ENCODE measurements at regions not wholly inside any gene's neighbourhood (a gene's known extent, or its start where the extent isn't known, plus 50 kb on each side); places are given as distances from the start of the nearest gene placed in this dataset.
"Not testable (repeated sequence)": the region's sequence is repeated elsewhere in the genome, so short reads cannot be mapped to it uniquely, and the experiment has no call there.

GRCh38 chr4:126489826-126490463 lies 1142.8 kb upstream of the INTU start:
- Mint-ChIP-seq H3K27me3 (no peaks in the 10 kb centered on the region), H3K27ac (no peak overlapping the region), H3K4me1 (no peaks in the 10 kb centered on the region), H3K36me3 (no peaks in the 10 kb centered on the region), H3K4me3 (no peak overlapping the region), H3K9me3 (no peaks in the 10 kb centered on the region)

- H3K27me3 Mint-ChIP-seq: no peaks in the 10 kb centered on the region
- H3K4me3 Mint-ChIP-seq: no peak overlapping the region
- no peak overlapping the region for H3K27ac Mint-ChIP-seq
- H3K9me3 Mint-ChIP-seq: no peaks in the 10 kb centered on the region
- H3K4me1 Mint-ChIP-seq: no peaks in the 10 kb centered on the region
- H3K36me3 Mint-ChIP-seq: no peaks in the 10 kb centered on the region
Measured at GRCh38 chr4:126495163-126495752, 1137.5 kb upstream of the INTU start.

GRCh38 chr4:126512979-126513378 lies 1119.8 kb upstream of the INTU start:
- Mint-ChIP-seq H3K36me3 (no peaks in the 10 kb centered on the region), H3K4me1 (no peaks in the 10 kb centered on the region), H3K4me3 (no peak overlapping the region), H3K9me3 (peaks cover 6% of the 10 kb centered on the region), H3K27ac (no peak overlapping the region), H3K27me3 (no peaks in the 10 kb centered on the region)

GRCh38 chr4:126513596-126513995 lies 1119.2 kb upstream of the INTU start:
- no peaks in the 10 kb centered on the region for H3K4me1 Mint-ChIP-seq
- H3K27ac Mint-ChIP-seq: no peak overlapping the region
- H3K27me3 Mint-ChIP-seq: no peaks in the 10 kb centered on the region
- peaks cover 6% of the 10 kb centered on the region for H3K9me3 Mint-ChIP-seq
- no peaks in the 10 kb centered on the region for H3K36me3 Mint-ChIP-seq
- no peak overlapping the region for H3K4me3 Mint-ChIP-seq

- no peaks in the 10 kb centered on the region for H3K9me3 Mint-ChIP-seq
- no peaks in the 10 kb centered on the region for H3K4me1 Mint-ChIP-seq
- no peaks in the 10 kb centered on the region for H3K27me3 Mint-ChIP-seq
- H3K36me3 Mint-ChIP-seq: no peaks in the 10 kb centered on the region
- H3K4me3 Mint-ChIP-seq: no peak overlapping the region
- H3K27ac Mint-ChIP-seq: no peak overlapping the region
Measured at GRCh38 chr4:126520731-126521130, 1112.0 kb upstream of the INTU start.

- not testable (repeated sequence) for H3K4me1 Mint-ChIP-seq, H3K27me3 Mint-ChIP-seq, H3K36me3 Mint-ChIP-seq, H3K4me3 Mint-ChIP-seq, H3K27ac Mint-ChIP-seq, H3K9me3 Mint-ChIP-seq
Measured at GRCh38 chr4:126525400-126525799, 1107.4 kb upstream of the INTU start.

GRCh38 chr4:126526335-126526734 lies 1106.4 kb upstream of the INTU start:
- Mint-ChIP-seq H3K4me3 (no peak overlapping the region), H3K36me3 (no peaks in the 10 kb centered on the region), H3K9me3 (no peaks in the 10 kb centered on the region)

GRCh38 chr4:126529997-126530396 lies 1102.8 kb upstream of the INTU start:
- Mint-ChIP-seq H3K27me3 (no peaks in the 10 kb centered on the region), H3K4me3 (no peak overlapping the region)

More at GRCh38 chr4:126526335-126526734, 1106.4 kb upstream of the INTU start:
- H3K4me1 Mint-ChIP-seq: no peaks in the 10 kb centered on the region
- no peak overlapping the region for H3K27ac Mint-ChIP-seq
- no peaks in the 10 kb centered on the region for H3K27me3 Mint-ChIP-seq

GRCh38 chr4:126530996-126531585 lies 1101.7 kb upstream of the INTU start:
- no peaks in the 10 kb centered on the region for H3K4me1 Mint-ChIP-seq
- H3K27ac Mint-ChIP-seq: no peak overlapping the region
- no peak overlapping the region for H3K4me3 Mint-ChIP-seq
- no peaks in the 10 kb centered on the region for H3K9me3 Mint-ChIP-seq
- H3K36me3 Mint-ChIP-seq: no peaks in the 10 kb centered on the region
- H3K27me3 Mint-ChIP-seq: no peaks in the 10 kb centered on the region

More at GRCh38 chr4:126529997-126530396, 1102.8 kb upstream of the INTU start:
- no peaks in the 10 kb centered on the region for H3K4me1 Mint-ChIP-seq
- H3K27ac Mint-ChIP-seq: no peak overlapping the region
- no peaks in the 10 kb centered on the region for H3K36me3 Mint-ChIP-seq
- no peaks in the 10 kb centered on the region for H3K9me3 Mint-ChIP-seq

- H3K36me3 Mint-ChIP-seq: no peaks in the 10 kb centered on the region
- no peak overlapping the region for H3K27ac Mint-ChIP-seq
- H3K4me3 Mint-ChIP-seq: no peak overlapping the region
- H3K9me3 Mint-ChIP-seq: no peaks in the 10 kb centered on the region
- H3K4me1 Mint-ChIP-seq: no peaks in the 10 kb centered on the region
- H3K27me3 Mint-ChIP-seq: no peaks in the 10 kb centered on the region
Measured at GRCh38 chr4:126532527-126532926, 1100.2 kb upstream of the INTU start.

GRCh38 chr4:126533146-126533805 lies 1099.5 kb upstream of the INTU start:
- H3K36me3 Mint-ChIP-seq: no peaks in the 10 kb centered on the region
- no peak overlapping the region for H3K4me3 Mint-ChIP-seq
- no peaks in the 10 kb centered on the region for H3K27me3 Mint-ChIP-seq
- no peak overlapping the region for H3K27ac Mint-ChIP-seq
- no peaks in the 10 kb centered on the region for H3K4me1 Mint-ChIP-seq
- H3K9me3 Mint-ChIP-seq: no peaks in the 10 kb centered on the region

GRCh38 chr4:126539771-126540170 lies 1093.0 kb upstream of the INTU start:
- Mint-ChIP-seq H3K36me3 (no peaks in the 10 kb centered on the region), H3K27me3 (no peaks in the 10 kb centered on the region), H3K27ac (no peak overlapping the region), H3K9me3 (no peaks in the 10 kb centered on the region), H3K4me3 (no peak overlapping the region), H3K4me1 (no peaks in the 10 kb centered on the region)

- Mint-ChIP-seq H3K27me3 (no peaks in the 10 kb centered on the region), H3K9me3 (no peaks in the 10 kb centered on the region), H3K4me3 (no peak overlapping the region), H3K27ac (no peak overlapping the region), H3K36me3 (no peaks in the 10 kb centered on the region), H3K4me1 (no peaks in the 10 kb centered on the region)
Measured at GRCh38 chr4:126541820-126542219, 1090.9 kb upstream of the INTU start.

GRCh38 chr4:126544276-126544675 lies 1088.5 kb upstream of the INTU start:
- Mint-ChIP-seq H3K4me1 (no peaks in the 10 kb centered on the region), H3K4me3 (no peak overlapping the region), H3K36me3 (no peaks in the 10 kb centered on the region), H3K27ac (no peak overlapping the region), H3K9me3 (no peaks in the 10 kb centered on the region), H3K27me3 (no peaks in the 10 kb centered on the region)

GRCh38 chr4:126546197-126546596 lies 1086.6 kb upstream of the INTU start:
- H3K36me3 Mint-ChIP-seq: not testable (repeated sequence)

GRCh38 chr4:126547352-126547751 lies 1085.4 kb upstream of the INTU start:
- H3K27me3 Mint-ChIP-seq: no peaks in the 10 kb centered on the region
- H3K4me1 Mint-ChIP-seq: no peaks in the 10 kb centered on the region
- no peaks in the 10 kb centered on the region for H3K36me3 Mint-ChIP-seq

More at GRCh38 chr4:126546197-126546596, 1086.6 kb upstream of the INTU start:
- not testable (repeated sequence) for H3K27ac Mint-ChIP-seq, H3K4me1 Mint-ChIP-seq, H3K27me3 Mint-ChIP-seq, H3K9me3 Mint-ChIP-seq, H3K4me3 Mint-ChIP-seq

More at GRCh38 chr4:126547352-126547751, 1085.4 kb upstream of the INTU start:
- Mint-ChIP-seq H3K4me3 (no peak overlapping the region), H3K27ac (no peak overlapping the region), H3K9me3 (peaks cover 4% of the 10 kb centered on the region)

Measured in activated naive CD4-positive, alpha-beta T cell treated with anti-CD3 and anti-CD28 coated beads, Interleukin-2, amount 50 U/mL, for 24 hours (primary cell).